HG03045 (cell line): ENCODE measurements at regions not wholly inside any gene's neighbourhood (a gene's known extent, or its start where the extent isn't known, plus 50 kb on each side); places are given as distances from the start of the nearest gene placed in this dataset.

ENCODE experiments used
- ATAC-seq: cut with Tn5 transposase; IDR thresholded peaks from one replicate; pipeline ENCODE4 v1.9.1; 2021; ENCODE audit warnings: mild to moderate bottlenecking, moderate library complexity; ENCODE audit not compliant: unreplicated experiment

DNA sequence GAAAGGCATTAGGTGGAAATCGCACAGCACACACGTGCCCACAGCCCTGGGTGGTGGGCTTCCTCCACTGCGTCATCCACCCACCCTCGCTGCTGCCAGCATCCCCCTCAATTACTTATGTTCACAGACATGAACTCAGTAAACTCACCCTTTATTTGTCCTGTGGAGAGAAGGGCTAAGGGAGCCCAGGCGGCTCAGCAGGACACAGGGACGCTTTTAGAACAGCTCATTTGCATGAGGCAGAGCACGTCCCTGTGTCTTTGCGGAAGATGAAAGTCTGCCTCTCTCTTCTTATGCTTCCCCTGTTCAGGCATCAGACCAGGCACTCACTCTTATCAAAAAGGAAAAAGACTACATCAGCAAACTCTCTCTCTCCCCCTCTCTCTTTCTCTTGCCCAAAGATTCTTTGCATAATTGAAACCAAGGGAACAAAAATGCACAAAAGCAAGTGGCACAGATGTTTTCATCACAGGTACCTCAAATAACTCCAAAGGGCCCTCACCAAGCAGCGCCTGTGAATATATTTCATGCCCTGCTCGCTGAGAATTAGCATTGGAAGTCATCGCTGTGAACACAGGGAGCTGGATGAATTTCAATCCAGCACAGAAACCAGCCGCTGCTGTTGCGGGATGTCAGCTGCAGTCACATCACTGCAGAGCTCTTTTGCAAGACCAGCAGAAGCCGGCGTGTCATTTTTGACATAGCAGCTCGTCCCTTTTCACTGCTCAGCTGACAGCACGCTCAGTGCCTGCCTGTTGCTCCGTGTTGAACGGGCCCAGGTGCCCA is 376.3 kb upstream of the MYT1L start:
- no peak for ATAC-seq

DNA sequence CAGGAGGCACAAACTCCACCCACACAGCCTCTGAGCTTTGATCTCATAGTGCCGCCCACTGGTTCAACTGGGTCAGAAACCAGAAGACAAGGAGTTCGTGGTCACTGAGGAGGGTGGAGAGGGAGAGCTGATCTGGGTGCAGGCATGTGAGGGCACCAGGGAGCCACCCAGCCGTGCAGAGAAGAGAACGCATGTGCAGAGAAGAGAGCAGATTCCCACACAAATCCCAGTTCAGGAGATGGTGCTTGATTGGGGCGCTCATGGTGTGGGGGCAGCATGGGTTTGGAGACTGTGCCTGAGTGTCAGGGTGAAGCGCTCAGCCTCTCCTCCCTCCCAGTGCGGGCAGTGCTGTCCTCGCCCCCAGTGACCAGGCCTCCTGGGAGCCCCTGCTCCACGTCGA is 375.2 kb upstream of the MYT1L start:
- ATAC-seq, result no peak

DNA sequence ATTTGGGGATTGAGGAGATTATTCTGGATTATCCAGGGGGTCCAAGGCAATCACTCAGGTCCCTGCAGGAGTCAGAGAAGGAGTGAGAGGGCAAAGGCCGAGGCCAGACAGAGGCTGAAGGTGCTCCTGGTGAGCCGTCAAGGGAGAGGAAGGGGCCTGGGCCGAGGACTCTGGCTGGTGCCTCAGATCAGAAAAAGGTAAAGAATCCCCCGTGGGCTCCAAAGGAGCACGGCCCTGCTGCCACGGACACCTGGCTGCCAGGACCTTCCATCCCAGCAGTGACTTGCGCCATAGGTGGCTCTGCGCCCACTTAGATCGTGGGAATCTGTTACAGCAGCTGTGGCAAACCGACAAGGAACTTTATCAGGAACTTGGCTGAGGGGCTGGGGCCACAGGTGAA is 374.8 kb upstream of the MYT1L start:
- ATAC-seq, result no peak

DNA sequence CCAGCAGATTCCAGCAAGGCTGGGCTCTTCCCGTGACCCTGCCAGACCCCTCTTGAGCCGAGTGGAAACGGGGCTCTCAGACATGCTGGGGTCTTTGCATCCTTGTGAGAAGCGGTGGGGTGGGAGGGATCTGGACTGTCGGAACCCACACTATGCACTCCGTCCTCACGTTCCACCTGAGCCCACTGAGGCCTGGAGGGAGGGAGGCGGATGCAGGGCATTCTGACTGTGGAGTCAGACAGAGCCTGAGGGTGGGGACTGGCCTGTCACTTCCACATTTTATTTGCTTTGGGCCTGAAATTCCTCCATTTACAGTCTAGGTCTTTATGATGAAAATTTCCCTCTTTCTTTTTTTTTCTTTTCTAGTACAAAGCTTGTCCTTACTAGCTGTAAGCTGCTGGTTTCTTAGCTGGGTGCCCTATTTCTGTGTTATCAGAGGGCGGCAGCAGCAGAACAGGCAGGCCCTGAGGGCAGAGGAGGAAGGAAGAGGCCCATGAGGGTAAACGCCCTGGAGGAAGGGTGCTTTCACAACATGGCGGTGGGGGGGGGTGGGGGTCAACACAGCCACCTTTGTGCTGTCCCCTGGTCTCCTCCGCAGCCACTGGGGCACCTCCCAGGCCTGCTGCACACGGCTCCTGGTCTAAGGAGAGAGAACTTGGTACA is 373.5 kb upstream of the MYT1L start:
- no peak for ATAC-seq

DNA sequence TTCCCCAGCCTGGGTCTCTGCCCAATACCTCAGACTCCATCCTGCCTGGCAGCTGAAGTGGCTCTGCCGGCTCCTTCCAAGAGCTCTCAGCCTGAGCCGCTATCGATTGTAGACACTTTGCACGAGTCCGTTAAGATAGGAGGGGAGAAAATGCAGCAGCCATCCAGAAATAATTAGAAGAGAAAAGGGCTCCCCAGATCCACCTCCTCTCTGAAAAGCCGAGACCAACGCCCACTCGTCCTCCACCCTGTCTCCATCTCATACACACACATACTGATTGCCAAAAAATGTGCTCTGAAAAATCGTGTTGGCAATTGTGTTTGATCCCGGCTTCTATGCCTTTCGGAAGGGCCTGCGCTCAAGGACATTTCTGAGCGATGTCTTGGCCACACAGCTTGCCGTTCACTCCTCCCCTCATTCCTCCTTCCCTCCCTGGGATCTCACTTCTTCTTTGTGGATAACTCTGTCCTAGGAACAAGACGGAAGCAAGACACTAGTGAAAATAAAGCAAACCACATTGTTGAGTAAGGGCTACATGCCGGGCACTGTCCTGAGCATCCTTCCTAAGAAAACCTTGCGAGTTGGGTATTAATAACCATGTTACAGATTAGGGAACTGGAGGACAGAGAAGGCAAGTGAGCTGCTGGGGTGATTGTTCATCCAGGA is 372.8 kb upstream of the MYT1L start:
- no peak for ATAC-seq

DNA sequence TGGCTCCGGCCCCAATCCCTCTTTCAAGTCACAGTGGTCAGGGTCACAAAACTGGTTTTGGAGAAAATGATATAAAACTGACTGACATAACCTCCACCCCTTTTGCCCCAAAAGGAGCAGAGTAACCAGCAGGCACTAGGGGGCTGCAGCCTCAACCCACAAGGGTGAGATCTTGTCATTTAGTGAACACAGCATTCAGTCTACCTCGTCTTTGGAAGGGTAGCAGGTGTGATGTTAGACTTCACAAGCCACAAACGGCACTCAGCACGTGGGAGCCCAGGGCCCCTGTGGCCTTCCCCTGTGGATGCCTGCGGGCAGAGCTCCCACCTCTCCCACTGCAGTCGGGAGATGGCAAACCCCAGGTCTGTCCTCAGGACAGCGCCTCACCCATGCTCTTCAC is 372.1 kb upstream of the MYT1L start:
- no peak for ATAC-seq

DNA sequence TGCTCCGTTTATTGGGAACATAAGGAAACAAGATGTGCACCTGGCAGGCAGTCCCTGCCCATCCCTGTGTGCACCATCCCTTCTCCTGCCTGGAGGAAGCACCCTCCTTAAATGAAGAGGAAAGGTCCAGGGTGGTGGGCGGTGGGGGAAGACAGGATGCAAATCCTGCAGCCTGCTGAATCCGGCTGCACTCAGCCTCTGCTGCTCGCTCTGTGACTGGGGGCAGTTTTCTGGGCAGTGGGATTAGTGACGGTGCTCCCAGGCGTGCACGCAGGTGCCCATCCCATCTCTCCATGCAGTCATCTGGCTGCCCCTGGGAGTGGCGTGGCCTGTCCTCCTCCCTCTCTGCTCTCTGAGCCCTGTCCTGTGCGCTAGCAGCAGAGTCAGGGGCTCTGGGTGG is 371.3 kb upstream of the MYT1L start:
- no peak for ATAC-seq

DNA sequence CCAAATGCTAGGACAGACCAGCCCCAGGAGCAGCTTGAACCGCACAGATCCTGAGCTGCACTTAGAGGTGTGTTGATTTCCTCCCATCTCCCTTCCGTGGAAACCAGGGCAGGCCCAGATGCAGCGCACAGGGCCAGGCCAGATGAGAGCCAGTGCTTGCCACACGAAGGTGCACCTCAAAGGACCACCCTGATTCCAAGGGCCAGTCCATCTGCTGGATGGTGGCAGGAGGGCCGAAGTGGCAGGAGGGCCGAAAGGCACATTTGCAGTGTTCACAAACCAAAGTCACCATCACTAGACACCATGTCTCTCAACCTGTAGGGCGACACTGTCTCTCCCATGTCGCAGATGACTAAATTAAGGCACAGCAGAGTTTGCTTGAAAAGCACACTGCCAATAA is 370.7 kb upstream of the MYT1L start:
- no peak for ATAC-seq

DNA sequence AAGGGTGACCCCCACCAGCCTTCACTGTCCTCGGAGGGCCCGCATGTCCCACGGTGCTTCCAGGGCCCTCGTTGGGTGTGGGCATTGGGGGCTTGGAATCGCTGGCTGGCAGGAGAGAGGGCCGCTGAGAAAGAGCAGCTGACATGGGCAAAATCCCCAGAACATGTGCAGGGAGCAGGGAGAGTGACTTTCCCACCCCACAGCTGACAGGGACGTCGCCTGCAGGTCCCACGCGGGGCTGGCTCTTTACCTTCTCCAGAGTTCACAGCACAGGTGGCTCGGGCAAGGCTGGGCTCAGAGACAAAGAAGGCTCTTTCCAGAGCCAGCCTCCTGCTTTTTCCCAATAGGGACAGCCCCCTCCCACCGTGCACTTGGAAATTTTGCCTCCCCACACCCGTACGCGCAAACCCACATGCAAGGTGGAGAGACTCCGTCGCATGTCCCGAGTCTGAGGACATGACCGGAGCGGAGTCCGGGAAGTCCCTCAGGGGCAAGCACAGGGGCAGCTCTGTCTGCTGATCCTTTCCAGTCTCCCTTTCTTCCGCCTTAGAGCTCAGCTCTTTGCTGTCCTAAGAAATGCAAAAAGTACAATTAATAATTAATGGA is 370.2 kb upstream of the MYT1L start:
- ATAC-seq, result no peak

DNA sequence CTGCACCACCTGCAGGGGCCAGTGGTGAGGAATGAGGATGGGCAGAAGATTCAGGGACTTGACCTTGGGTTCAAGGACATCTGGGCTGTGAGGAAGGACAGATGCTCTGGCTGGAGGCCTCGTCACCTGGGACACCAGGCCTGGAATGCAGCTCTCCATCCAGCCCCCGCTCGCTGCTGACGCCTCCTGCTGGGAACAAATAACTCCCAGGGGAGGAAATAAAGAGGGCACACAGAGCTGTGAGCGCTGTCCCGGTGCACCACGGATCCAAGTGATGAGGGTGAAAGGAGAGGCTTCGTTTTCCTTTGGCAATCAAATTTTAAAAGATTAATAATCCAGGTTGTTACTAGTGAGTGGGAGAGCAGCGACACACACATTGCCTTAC is 368.0 kb upstream of the MYT1L start:
- no peak for ATAC-seq

DNA sequence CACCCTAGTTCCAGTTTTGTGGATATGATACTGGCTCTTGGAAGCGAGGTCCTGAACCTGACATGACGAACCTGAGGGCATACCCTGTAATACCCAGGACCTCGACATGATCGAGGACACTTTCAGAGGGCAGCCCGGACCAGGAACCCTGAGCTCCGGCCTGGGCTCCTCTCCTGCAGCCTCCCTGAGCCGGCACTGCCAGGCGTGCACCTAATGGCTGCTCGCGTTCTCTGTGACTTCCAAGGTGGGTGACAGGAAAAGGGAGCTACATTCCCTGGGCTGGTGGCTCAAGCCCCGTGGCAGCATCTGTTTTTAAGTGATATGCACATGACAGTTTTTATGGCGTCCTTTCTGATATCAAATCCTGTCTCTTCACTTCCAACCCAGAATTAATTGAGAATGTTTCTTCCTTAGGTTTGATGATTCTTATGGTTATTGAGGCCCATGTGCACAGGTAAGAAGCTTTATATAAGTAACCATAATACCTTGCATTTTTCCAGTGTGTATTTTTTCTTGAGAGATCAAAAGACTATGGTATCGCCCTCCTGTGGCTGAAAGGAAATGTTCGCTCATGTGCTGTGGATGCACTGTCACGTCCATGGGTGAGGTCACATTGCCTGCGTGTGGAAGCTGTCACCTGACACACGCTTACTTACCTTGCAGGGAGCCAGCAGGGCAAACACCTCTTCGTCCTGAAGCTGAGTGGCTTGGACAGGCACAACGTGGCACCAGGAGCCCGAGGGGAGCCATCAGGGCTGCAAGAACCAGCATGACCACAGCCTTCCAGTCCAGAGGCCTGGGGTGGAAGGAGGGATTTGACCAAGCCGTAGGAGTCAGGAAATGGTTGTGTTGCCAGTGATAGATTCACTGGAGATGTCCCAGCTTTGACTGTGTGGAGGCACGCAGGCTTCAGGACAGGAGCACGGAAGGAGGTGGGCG is 367.4 kb upstream of the MYT1L start:
- ATAC-seq, result no peak

DNA sequence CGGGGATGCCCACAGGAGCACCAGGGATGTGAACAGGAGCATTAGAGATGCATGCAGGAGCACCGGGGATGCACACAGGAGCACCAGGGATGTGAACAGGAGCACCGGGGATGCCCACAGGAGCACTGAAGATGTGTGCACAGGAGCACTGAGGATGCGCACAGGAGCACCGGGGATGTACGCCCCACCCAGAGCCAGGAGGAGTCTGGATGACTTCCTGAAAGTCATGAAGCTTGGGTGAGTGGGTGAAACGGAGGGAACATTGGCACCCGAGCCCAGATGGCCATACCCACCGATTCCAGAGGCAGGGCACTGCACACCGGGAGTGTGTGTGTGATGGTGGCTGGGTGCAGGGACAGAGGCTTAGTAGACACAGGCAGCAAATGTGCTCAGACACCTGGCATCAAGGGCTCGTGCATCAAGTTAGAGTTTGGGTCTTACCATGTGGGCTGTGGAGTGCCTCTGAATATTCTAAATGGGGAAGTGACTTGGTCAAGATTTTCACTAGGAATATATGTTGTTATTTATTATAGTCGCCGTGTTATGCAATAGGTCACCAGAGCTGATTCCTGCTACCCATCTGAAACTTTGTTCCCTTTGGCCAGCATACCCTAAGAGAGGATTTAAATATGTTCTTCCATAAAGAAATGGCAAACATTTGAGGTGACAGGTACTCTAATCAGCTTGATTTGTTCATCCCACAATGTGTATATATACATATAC is 365.8 kb upstream of the MYT1L start:
- no peak for ATAC-seq

DNA sequence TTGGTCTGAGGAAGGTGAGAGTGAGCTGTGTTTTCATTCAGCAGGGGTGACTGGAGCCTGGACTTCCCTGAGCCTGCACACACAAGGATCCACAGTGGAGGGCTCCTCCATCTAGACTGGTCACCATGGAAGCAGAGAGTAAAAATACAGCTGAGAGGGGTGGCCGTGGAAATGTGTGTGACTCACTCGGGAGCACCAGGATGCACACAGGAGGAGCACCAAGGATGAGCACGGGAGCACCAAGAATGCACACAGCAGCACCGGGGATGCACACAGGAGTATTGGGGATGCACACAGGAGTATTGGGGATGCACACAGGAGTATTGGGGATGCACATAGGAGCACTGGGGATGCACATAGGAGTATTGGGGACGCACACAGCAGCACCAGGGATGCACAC is 365.2 kb upstream of the MYT1L start:
- no peak for ATAC-seq

DNA sequence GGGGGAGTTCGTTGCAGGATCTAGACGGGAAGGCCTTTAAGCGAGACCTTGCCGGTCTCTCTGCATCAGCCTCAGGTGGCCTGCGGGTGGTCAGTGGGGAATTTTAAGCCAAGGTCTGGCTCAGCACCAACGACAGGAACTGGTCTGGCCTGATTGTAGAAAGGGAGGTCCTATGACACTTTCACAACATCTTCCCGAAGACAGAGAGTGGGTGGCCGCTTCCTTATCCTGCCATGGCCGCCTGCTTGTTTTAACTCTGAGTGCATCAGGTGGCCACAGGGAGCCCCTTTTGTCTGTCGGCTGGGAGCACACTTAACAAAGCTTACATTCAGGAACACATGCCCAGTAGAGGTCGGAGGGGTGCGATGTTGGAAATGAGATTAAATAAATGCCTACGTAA is 363.7 kb upstream of the MYT1L start:
- ATAC-seq, result no peak

DNA sequence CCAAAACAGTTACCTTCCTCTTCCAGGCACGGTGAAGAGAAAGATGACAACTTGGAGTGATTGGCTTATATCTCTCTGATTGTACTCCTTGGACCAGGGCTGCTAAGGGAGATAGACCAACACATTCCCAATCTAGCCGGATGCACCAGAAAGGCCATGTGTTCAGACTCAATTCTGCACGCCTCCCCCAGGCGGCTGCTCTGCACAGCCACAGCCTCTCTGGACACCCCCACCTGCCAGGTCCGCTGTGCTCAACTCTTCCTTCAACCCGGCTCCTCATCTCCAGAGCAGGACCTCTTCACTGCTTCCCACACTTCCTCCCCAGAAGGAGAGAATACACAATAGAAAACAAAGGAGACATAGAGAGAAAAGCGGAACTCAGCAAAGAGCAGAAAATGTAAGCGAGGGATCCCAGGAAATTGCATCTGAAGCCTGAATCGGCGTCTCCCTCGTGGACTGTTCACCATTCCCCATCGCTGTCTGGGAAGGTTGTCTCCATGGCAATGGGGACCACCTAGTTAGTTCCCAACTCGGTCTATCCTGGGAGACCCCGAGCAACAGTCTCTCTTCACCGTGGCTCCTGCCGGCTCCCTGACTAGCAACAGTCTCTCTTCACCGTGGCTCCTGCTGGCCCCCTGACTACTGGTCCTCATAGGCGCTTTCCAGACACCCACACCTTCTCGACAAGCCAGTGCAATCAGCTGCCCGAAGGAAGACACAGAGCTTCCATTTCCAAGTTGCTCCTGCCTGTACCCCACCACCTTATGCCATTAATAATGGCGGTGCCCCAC is 361.7 kb upstream of the MYT1L start:
- ATAC-seq, result no peak

DNA sequence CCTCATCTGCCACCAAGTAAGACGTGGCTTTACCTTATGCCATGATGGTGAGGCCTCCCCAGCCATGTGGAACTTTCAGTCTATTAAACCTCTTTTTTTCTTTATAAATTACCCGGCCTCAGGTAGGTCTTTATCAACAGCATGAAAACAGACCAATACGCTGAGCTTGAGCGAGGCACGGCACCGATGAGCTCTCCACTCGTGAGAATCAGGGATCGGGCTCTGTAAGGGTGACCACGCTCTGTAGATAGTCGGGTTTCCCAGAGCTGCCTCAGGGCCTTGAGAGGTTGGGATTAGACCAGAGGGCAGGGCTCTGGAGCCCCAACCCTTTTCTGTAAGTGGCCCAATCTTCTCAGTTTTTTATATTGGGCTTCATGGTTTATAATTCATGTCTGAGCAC is 360.3 kb upstream of the MYT1L start:
- no peak for ATAC-seq

DNA sequence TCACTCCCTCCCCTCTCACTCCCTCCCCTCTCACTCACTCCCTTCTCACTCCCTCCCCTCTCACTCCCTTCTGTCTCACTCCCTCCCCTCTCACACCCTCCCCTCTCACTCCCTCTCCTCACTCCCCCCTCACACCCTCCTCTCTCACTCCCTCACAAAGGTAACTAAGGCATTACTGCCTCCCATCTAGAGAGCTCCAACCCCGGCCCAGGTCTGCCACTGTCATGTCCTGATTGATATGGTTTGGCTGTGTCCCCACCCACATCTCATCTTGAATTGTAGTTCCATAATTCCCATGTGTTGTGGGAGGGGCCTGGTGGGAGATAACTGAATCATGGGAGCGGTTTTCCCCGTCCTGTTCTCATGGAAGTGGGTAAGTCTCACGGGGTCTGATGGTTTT is 359.9 kb upstream of the MYT1L start:
- no peak for ATAC-seq

DNA sequence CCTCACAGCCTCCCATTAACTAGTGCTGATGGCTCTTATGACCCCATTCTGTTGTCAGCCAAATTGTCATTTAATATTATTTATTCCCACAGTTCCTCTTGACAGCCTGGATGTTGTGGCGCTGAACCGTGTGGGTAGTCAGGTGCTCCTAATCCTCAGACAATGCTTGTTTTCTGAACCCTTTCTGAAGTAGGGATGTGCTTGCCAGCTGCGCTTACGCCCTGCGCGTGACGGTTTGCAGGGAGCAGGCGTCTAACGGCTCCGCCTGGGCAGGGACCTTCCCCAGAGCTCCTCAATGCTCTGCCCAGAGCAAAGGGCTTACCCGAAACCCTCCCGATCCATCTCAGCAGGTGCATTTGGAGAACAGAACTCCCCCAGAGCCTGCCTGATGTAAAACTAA is 358.2 kb upstream of the MYT1L start:
- ATAC-seq, result no peak

DNA sequence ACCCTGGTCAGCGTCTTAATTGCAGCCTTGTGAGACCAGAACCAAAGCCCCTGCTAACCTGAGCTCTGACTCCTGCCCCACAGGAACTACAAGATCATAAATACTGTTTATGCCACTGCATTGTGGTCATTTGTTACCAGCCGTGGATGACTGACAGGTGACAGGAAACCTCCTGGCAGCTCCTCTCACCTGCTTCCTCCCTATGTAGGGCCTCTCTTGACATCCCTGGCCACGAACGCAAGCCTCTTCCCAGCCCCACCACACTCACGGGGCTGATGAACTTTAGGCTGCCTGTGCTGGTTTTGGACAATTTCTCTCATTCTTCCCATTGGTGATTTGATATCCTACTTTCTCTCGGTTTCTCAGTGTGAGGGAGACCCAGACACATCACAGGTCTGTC is 357.2 kb upstream of the MYT1L start:
- no peak for ATAC-seq
